GM19328 (cell line): ENCODE measurements at regions not wholly inside any gene's neighbourhood (a gene's known extent, or its start where the extent isn't known, plus 50 kb on each side); places are given as distances from the start of the nearest gene placed in this dataset.
"Not testable (repeated sequence)": the region's sequence is repeated elsewhere in the genome, so short reads cannot be mapped to it uniquely, and the experiment has no call there.

Experiments used
- ATAC-seq: cut with Tn5 transposase; IDR thresholded peaks from one replicate; pipeline ENCODE4 v1.9.1; 2021; ENCODE audit warnings: mild to moderate bottlenecking, moderate library complexity; ENCODE audit not compliant: unreplicated experiment

DNA sequence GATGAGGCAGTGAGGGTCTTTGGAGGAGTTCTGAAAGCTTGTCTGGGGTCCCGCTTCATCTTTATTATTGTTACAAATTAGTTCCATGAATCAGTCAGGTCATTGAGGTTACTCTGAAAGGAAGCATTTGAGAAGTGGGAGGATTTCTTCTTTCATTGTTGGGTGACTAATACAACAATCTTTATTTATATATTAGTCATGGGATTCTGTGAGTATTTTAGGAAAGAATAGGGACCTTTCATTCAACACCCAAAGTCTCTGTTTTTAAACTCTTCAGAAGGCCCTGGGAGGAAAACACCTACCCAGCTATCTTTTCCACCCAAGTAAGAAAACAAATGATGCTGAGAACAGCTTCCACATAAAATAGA, 98.3 kb downstream of the SOD2 start:
- no peak for ATAC-seq

- ATAC-seq, result no peak
Observed at GRCh38 chr6:159594106-159594749, 98.8 kb downstream of the SOD2 start.

DNA sequence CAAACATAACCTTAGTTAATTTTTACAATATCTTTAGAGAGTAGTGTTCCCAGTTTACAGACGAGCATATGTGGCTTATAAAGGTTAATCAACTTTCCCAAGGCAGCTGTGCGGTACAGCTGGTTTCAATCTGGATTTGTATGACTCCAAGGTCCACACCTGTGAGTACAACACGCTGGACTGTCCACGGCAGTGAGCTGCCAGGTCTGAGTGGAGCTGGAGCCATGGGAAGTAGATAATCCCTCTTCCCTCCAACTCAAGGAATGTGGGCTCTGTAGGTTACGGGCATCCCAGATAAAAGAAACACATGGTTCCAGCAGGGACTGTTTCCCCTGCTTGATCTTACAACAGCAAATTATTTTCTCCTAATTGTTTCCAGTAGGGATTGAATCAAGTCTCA, 102.2 kb downstream of the SOD2 start:
- ATAC-seq, result no peak

DNA sequence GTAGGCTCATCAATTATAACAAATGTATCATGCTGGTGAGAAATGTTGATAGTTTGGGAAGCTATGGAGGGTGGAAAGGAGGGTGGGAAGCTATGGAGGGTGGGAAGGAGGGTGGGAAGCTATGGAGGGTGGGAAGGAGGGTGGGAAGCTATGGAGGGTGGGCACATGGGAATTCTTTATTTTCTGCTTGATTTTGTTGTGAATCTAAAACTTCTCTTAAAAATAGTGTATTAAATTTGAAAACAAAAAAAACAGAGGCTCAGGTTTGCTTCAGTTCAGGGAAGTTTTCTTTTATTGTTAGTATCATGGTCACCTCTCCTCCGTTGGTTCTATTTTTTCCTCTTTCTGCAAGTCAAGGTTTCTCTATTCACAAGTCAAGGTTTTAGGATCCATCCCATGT, 106.4 kb downstream of the SOD2 start:
- ATAC-seq, result no peak

GRCh38 chr6:159582736-159583135, 110.3 kb downstream of the SOD2 start:
- no peak for ATAC-seq

GRCh38 chr6:159578629-159579028, 114.4 kb downstream of the SOD2 start:
- no peak for ATAC-seq

GRCh38 chr6:159577564-159577963, 115.5 kb downstream of the SOD2 start:
- no peak for ATAC-seq

- ATAC-seq, result no peak
Observed at GRCh38 chr6:159572439-159573110, 120.5 kb downstream of the SOD2 start.

- no peak for ATAC-seq
Observed at GRCh38 chr6:159565181-159565710, 127.8 kb downstream of the SOD2 start.

DNA sequence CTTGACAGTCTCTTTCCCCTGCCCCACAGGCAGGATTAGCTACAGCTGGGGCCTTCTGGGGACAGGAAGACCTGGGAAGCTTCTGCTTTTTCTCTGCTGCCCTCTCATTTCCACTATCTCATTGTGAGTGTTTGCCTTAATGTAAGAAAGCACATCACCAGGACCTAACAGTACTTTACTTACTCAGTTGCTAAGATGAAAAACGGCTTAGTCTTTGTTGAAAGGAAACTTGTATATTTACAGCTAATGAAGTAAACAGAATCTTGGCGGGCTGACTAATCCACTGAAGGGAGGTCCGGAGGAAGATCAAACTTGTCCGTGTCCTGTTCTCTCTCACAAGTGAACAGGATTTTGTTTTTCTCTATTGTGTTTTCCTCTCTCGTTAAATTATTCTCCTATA, 128.6 kb downstream of the SOD2 start:
- no peak for ATAC-seq

DNA sequence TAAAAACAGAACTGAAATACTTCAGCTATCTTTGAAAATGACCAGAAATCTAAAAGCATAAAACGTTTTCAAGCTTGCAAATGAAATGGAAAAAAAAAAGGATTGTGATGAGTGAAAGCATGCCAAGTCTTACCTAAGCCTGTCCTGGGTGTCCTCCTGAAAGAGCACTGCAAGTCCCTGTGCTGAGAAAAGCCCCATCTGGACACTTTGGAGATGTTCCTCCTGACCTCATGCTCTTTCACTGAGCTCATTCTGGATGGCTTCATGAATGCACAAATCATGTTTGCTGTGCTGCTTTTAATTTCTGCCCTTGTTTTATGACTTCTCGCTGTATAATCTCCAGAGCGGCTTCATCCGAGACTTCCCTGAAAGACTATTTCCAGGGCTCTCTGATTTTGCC, 136.0 kb downstream of the SOD2 start:
- no peak for ATAC-seq

GRCh38 chr6:159555082-159555875, 137.8 kb downstream of the SOD2 start:
- no peak for ATAC-seq

DNA sequence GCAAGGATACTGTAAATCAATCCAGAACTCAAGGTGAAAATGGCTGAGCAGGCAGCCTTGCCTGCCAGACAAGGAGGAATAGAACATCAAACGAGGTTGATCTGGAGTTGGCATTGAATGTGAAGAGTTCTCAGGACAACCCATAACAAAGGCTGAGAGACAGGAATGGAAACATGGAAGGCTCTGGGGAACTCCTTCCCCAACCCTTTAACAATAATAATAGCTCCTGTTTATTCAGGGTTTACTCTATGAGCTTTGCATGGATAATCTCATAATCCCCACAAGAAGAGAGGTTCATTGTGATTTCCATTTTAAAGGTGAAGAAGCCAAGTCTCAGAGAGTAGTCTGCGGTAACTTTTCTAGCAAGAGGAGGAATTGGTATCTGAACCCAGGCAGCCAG, 151.7 kb downstream of the SOD2 start:
- no peak for ATAC-seq

DNA sequence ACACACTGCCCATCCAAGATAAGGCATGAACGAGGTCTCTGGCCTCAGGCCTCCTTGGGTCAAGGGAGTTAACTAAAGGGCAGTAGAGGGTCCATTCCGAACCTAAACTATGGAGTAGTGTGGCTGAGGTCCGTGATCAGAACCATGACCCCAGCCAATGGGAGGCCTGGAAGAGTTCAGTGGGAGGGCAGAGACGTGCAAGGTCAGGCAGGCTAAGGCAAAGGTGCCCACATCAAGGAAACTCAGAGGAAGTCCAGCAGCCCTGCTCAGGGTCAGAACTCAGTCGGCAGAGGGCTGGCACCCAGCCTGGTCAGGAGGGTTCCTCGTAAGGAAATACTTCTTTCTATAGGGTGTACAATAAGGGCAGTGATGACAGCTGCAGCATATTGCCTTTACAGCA, 152.2 kb downstream of the SOD2 start:
- no peak for ATAC-seq

DNA sequence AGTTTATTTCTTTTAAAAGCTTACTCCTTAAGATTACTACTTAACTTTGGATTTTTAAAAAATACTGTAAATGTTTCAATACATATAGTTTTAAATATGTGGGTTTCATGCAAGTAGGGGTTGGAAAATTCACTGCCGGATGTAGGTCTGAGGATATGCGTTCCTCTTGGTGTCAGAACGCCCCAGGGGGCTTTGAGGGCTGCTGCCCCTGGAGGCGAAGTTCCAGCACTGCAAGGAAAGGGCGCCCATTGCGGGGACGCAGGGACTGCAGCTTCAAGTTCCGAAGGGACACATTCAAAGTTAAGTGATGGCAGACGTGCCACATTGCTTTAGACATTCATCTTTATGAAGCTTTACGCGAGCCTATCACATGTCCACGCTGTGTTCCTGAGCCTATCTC, 152.9 kb downstream of the SOD2 start:
- ATAC-seq, result no peak

GRCh38 chr6:159538031-159538430, 155.0 kb downstream of the SOD2 start:
- ATAC-seq, result not testable (repeated sequence)

GRCh38 chr6:159535656-159536350, 157.2 kb downstream of the SOD2 start:
- no peak for ATAC-seq

GRCh38 chr6:159533568-159533967, 159.5 kb downstream of the SOD2 start:
- no peak for ATAC-seq

DNA sequence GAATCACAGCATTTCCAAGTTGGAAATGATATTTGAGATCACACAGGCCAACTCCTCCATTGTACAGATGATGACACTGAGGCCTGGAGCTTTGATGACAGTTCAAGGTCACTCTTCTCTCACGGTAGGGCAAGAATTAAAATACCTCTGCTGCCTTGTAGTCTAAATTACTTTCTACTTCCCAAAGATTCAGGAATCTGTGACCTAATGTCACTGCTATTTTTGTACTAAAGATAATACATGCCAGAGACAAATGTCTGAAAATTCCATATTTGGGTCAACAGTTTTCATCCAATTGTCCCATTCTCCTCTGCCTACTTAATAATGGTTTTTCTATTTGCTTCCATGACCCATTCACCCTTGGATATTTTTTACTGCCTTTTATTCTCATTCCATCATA, 160.0 kb downstream of the SOD2 start:
- ATAC-seq, result no peak

- ATAC-seq, result no peak
Observed at GRCh38 chr6:159532155-159532554, 160.9 kb downstream of the SOD2 start.

- ATAC-seq, result no peak
Observed at GRCh38 chr6:159529934-159530333, 163.1 kb downstream of the SOD2 start.
